HCT116 (cell line): ENCODE measurements at regions not wholly inside any gene's neighbourhood (a gene's known extent, or its start where the extent isn't known, plus 50 kb on each side); places are given as distances from the start of the nearest gene placed in this dataset.

Source experiments
- ATAC-seq: fragments of 200-7000 bp; cut with Tn5 transposase; 2 replicates; pipeline ENCODE4 v1.9.1; 2020; ENCODE audit warnings: mild to moderate bottlenecking, moderate library complexity
- BruUV-seq: library from RNA; stranded (reverse); fragments of 400-500 nt; replicated peaks from 2 replicates; lab custom pipeline; 2021; lab: Mats Ljungman, UMichigan
- CTCF ChIA-PET: fragments of 300-600 bp; sonication (Branson Sonifier 250); formaldehyde crosslinking; loops from one replicate; lab custom pipeline; 2021; ENCODE audit warnings: antibody characterized with exemption; lab: Charles Lee
- POLR2A ChIA-PET: fragments of 300-600, 350-600 bp; sonication (Branson Sonifier 250); formaldehyde crosslinking; loops from one replicate; lab custom pipeline; 2021; ENCODE audit warnings: antibody characterized with exemption; lab: Charles Lee
- RAD21 ChIA-PET, 2 experiments: fragments of 300-600 bp; sonication (Branson Sonifier 250); formaldehyde crosslinking; loops; one replicate each; lab custom pipeline; 2023; ENCODE audit warnings: low total read pairs in 2 of 2; ENCODE audit not compliant: uncharacterized antibody in 2 of 2, unreplicated experiment in 2 of 2, low non-redundant PET in 1 of 2; lab: Charles Lee
- DNase-seq: peaks from one replicate; pipeline ENCODE4 v3.0.0-alpha.2; 2010; ENCODE audit warnings: low read depth, low spot score
- H2AFZ ChIP-seq: fragments of 200-600 bp; shearing (Covaris generic), sonication (generic); 2 replicates; pipeline ENCODE4 v1.6.1; 2017; ENCODE audit warnings: low read depth, mixed run types, mixed read lengths, antibody characterized with exemption, low read length; ENCODE audit not compliant: poor library complexity, severe bottlenecking
- H3K27ac ChIP-seq: 2 replicates; pipeline ENCODE4 v1.5.1; 2012; ENCODE audit warnings: low read depth, low read length
- H3K27me3 ChIP-seq: fragments of 200-600 bp; sonication (generic); 2 replicates; pipeline ENCODE4 v1.6.1; 2016; ENCODE audit warnings: mixed run types, low read length, mixed read lengths; ENCODE audit not compliant: insufficient read depth
- H3K36me3 ChIP-seq, 2 experiments: fragments of 200-500 bp in 1 of 2; fragments of 200-600 bp in 1 of 2; sonication (Bioruptor generic) in 1 of 2; sonication (generic) in 1 of 2; 2 replicates each; pipeline versions ENCODE4 v1.5.1 to v1.6.1; 2014 to 2016; ENCODE audit warnings: low read length in 2 of 2, inconsistent platforms in 1 of 2, mixed read lengths in 1 of 2, mixed run types in 1 of 2; ENCODE audit not compliant: insufficient read depth in 2 of 2, control insufficient read depth in 1 of 2
- H3K4me1 ChIP-seq, 2 experiments: fragments of 200-600 bp in 1 of 2; sonication (generic) in 1 of 2; 2 replicates each; pipeline versions ENCODE4 v1.5.1 to v1.6.1; 2012 to 2017; ENCODE audit warnings: low read length in 2 of 2, inconsistent platforms in 1 of 2, mild to moderate bottlenecking in 1 of 2, mixed read lengths in 1 of 2, mixed run types in 1 of 2, moderate library complexity in 1 of 2; ENCODE audit not compliant: insufficient read depth in 2 of 2, control insufficient read depth in 1 of 2
- H3K4me2 ChIP-seq: fragments of 200-600 bp; sonication (generic); 2 replicates; pipeline ENCODE4 v1.6.1; 2017; ENCODE audit warnings: mixed run types, low read length, mixed read lengths
- H3K4me3 ChIP-seq, 2 experiments: fragments of 200-600 bp in 1 of 2; sonication (generic) in 1 of 2; replicated peaks in 1 of 2; 2 replicates each; pipeline ENCODE4 v1.5.1; 2011 to 2016; ENCODE audit warnings: low read length in 2 of 2, control low read depth in 1 of 2, low read depth in 1 of 2, mild to moderate bottlenecking in 1 of 2, mixed read lengths in 1 of 2, mixed run types in 1 of 2
- H3K79me2 ChIP-seq: fragments of 200-600 bp; sonication (generic); 2 replicates; pipeline ENCODE4 v1.6.1; 2017; ENCODE audit warnings: mild to moderate bottlenecking, mixed run types, low read length, moderate library complexity, mixed read lengths; ENCODE audit not compliant: insufficient read depth
- H3K9ac ChIP-seq: fragments of 200-600 bp; sonication (generic); 2 replicates; pipeline ENCODE4 v1.6.1; 2016; ENCODE audit warnings: low read length, mixed read lengths
- H3K9me2 ChIP-seq: fragments of 200-600 bp; sonication (generic), shearing (Covaris generic); 2 replicates; pipeline ENCODE4 v1.6.1; 2017; ENCODE audit warnings: mixed run types, mild to moderate bottlenecking, moderate library complexity; ENCODE audit not compliant: insufficient read depth
- H3K9me3 ChIP-seq, 2 experiments: fragments of 200-500 bp in 1 of 2; fragments of 200-600 bp in 1 of 2; sonication (Bioruptor generic) in 1 of 2; sonication (generic) in 1 of 2; 2 replicates each; pipeline ENCODE4 v1.6.1; 2014 to 2017; ENCODE audit warnings: low read length in 2 of 2, mixed read lengths in 2 of 2, inconsistent platforms in 1 of 2, low read depth in 1 of 2, mild to moderate bottlenecking in 1 of 2, mixed run types in 1 of 2, moderate library complexity in 1 of 2; ENCODE audit not compliant: control insufficient read depth in 1 of 2, insufficient read depth in 1 of 2
- H4K20me1 ChIP-seq: fragments of 200-600 bp; sonication (generic), shearing (Covaris generic); 2 replicates; pipeline ENCODE4 v1.6.1; 2017; ENCODE audit warnings: mixed run types, mild to moderate bottlenecking, moderate library complexity; ENCODE audit not compliant: insufficient read depth
- CBX3 ChIP-seq: IDR thresholded peaks from 2 replicates; pipeline ENCODE4 v1.6.1; 2012; ENCODE audit warnings: low read depth
- EZH2 ChIP-seq: fragments of 200-600 bp; sonication (generic); IDR thresholded peaks from 2 replicates; pipeline ENCODE4 v1.6.1; 2017; ENCODE audit warnings: antibody characterized with exemption, mixed run types
- EZH2phosphoT487 ChIP-seq: fragments of 200-600 bp; IDR thresholded peaks from 2 replicates; pipeline ENCODE4 v1.6.1; 2018; ENCODE audit warnings: antibody characterized with exemption, borderline replicate concordance
- FOSL1 ChIP-seq: IDR thresholded peaks from 2 replicates; pipeline ENCODE4 v1.6.1; 2012; ENCODE audit warnings: low read depth
- JUND ChIP-seq: IDR thresholded peaks from 2 replicates; pipeline ENCODE4 v1.6.1; 2012
- POLR2AphosphoS5 ChIP-seq: IDR thresholded peaks from 2 replicates; pipeline ENCODE4 v1.6.1; 2011; ENCODE audit warnings: mild to moderate bottlenecking, low read depth, low read length, moderate library complexity
- SIN3A ChIP-seq: IDR thresholded peaks from 2 replicates; pipeline ENCODE4 v1.6.1; 2012; ENCODE audit warnings: low read depth
- SP1 ChIP-seq: IDR thresholded peaks from 2 replicates; pipeline ENCODE4 v1.6.1; 2012; ENCODE audit warnings: low read depth
- TCF7L2 ChIP-seq: IDR thresholded peaks from 2 replicates; pipeline ENCODE4 v1.7.0; 2011; ENCODE audit warnings: borderline replicate concordance, inconsistent platforms; ENCODE audit not compliant: insufficient read depth, insufficient read length; ENCODE audit errors: extremely low read depth
- YY1 ChIP-seq: IDR thresholded peaks from 2 replicates; pipeline ENCODE4 v1.6.1; 2011; ENCODE audit warnings: low read length, low read depth, moderate library complexity, mild to moderate bottlenecking; ENCODE audit not compliant: insufficient replicate concordance; ENCODE audit errors: extremely low read depth
- ZFX ChIP-seq: fragments of 450-650 bp; IDR thresholded peaks from 2 replicates; pipeline ENCODE4 v1.6.1; 2017
- ZNF274 ChIP-seq: fragments of 200-500 bp; sonication (Bioruptor generic); IDR thresholded peaks from 2 replicates; pipeline ENCODE4 v1.6.1; 2014; ENCODE audit warnings: mild to moderate bottlenecking, low read depth, low read length, inconsistent platforms
- intact Hi-C: fragments of 100-400 bp; cut with micrococcal nuclease; formaldehyde crosslinking; loops from 2 replicates; pipeline ENCODE4 v1.10.0; 2022
- TF ChIP-seq, protein P1 (sequence below): IDR thresholded peaks from 2 replicates; pipeline ENCODE4 v1.6.1; 2011; ENCODE audit warnings: mild to moderate bottlenecking, low read length, moderate library complexity; ENCODE audit not compliant: insufficient replicate concordance; ENCODE audit errors: extremely low read depth
- TF ChIP-seq, protein P2 (sequence below): IDR thresholded peaks from 2 replicates; pipeline ENCODE4 v1.6.1; 2012
- TF ChIP-seq, protein P3 (sequence below): IDR thresholded peaks from 2 replicates; pipeline ENCODE4 v1.6.1; 2012; ENCODE audit warnings: low read depth

DNA sequence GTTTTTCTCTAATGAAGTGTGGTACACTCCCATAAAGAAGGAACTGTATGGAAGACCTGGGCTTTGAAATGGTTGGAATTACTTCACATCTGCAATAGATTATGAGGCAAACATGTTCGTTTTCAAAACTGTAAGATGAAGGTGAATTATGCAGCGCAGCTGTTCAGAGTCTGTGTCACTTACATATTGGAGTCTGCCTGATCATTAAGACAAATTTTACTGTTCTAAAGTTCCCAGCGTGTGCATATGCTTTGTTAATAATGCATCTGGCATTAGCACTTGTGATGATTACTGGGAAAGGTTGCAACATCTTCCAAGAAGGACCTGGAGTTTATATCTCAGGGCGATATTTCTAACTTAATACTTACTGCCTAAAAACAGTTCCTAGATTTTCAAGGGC lies 255.2 kb upstream of the ZC3H12C start (continued):
- TF ChIP-seq, protein P1, sequence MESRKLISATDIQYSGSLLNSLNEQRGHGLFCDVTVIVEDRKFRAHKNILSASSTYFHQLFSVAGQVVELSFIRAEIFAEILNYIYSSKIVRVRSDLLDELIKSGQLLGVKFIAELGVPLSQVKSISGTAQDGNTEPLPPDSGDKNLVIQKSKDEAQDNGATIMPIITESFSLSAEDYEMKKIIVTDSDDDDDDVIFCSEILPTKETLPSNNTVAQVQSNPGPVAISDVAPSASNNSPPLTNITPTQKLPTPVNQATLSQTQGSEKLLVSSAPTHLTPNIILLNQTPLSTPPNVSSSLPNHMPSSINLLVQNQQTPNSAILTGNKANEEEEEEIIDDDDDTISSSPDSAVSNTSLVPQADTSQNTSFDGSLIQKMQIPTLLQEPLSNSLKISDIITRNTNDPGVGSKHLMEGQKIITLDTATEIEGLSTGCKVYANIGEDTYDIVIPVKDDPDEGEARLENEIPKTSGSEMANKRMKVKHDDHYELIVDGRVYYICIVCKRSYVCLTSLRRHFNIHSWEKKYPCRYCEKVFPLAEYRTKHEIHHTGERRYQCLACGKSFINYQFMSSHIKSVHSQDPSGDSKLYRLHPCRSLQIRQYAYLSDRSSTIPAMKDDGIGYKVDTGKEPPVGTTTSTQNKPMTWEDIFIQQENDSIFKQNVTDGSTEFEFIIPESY: no peak

DNA sequence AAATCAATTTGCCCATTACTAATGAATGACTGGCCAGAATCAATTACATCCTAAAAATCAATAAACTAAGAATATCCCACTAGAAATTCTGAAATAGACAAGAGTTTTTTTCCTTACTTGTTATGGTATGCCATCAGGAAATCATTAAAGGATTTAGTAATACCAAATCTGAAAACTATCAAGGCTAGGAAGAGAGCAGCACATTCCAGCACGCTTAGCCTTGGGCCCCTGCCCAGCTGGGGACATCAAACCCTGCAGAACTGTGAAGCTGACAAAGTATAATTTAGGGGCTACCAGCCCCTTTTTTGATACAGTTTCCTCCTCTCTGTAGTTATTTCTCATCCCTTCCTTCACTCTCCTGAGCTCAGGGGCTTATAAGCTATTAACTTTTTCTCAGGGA lies 247.8 kb upstream of the ZC3H12C start:
- no peak overlapping the region for H3K27ac ChIP-seq
- no peak overlapping the region for H3K9ac ChIP-seq
- no peaks in the 10 kb centered on the region for H3K79me2 ChIP-seq
- H3K9me3 ChIP-seq: no peaks in the 10 kb centered on the region
- no TSS peak for BruUV-seq
- H3K9me2 ChIP-seq: no peaks in the 10 kb centered on the region
- ChIA-PET POLR2A (no interaction called here), RAD21 (no interaction called here), CTCF (no interaction called here)
- H3K4me3 ChIP-seq: no peak overlapping the region
- no peak overlapping the region for H3K4me2 ChIP-seq
- no peak for DNase-seq
- no peaks in the 10 kb centered on the region for H4K20me1 ChIP-seq
- H3K36me3 ChIP-seq: no peaks in the 10 kb centered on the region
- H3K27me3 ChIP-seq: no peaks in the 10 kb centered on the region
- no peak for ATAC-seq
- no peak for TF ChIP-seq SIN3A
- no peak for TF ChIP-seq TCF7L2
- TF ChIP-seq, protein P2, sequence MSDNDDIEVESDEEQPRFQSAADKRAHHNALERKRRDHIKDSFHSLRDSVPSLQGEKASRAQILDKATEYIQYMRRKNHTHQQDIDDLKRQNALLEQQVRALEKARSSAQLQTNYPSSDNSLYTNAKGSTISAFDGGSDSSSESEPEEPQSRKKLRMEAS: no peak
- no peak for TF ChIP-seq JUND
- TF ChIP-seq, protein P1: no peak
- TF ChIP-seq ZNF274: no peak
- TF ChIP-seq YY1: no peak
- no peak for TF ChIP-seq SP1
- no peak for TF ChIP-seq FOSL1
- no peak for TF ChIP-seq ZFX
- no peak for TF ChIP-seq EZH2phosphoT487
- TF ChIP-seq, protein P3, sequence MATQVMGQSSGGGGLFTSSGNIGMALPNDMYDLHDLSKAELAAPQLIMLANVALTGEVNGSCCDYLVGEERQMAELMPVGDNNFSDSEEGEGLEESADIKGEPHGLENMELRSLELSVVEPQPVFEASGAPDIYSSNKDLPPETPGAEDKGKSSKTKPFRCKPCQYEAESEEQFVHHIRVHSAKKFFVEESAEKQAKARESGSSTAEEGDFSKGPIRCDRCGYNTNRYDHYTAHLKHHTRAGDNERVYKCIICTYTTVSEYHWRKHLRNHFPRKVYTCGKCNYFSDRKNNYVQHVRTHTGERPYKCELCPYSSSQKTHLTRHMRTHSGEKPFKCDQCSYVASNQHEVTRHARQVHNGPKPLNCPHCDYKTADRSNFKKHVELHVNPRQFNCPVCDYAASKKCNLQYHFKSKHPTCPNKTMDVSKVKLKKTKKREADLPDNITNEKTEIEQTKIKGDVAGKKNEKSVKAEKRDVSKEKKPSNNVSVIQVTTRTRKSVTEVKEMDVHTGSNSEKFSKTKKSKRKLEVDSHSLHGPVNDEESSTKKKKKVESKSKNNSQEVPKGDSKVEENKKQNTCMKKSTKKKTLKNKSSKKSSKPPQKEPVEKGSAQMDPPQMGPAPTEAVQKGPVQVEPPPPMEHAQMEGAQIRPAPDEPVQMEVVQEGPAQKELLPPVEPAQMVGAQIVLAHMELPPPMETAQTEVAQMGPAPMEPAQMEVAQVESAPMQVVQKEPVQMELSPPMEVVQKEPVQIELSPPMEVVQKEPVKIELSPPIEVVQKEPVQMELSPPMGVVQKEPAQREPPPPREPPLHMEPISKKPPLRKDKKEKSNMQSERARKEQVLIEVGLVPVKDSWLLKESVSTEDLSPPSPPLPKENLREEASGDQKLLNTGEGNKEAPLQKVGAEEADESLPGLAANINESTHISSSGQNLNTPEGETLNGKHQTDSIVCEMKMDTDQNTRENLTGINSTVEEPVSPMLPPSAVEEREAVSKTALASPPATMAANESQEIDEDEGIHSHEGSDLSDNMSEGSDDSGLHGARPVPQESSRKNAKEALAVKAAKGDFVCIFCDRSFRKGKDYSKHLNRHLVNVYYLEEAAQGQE: no peak
- TF ChIP-seq POLR2AphosphoS5: no peak
- TF ChIP-seq EZH2: no peak
- TF ChIP-seq CBX3: no peak
- no peak overlapping the region for H2AFZ ChIP-seq
- intact Hi-C loops: no loop called here
- no peaks in the 10 kb centered on the region for H3K4me1 ChIP-seq
